SK-N-SH (cell line): ENCODE measurements at regions not wholly inside any gene's neighbourhood (a gene's known extent, or its start where the extent isn't known, plus 50 kb on each side); places are given as distances from the start of the nearest gene placed in this dataset.

Experiments
- CTCF ChIA-PET: fragments of 300-600, 350-600 bp; formaldehyde crosslinking; extraction: SDS; loops from one replicate; lab custom pipeline; 2021; lab: Yijun Ruan, JAX
- POLR2A ChIA-PET: fragments of 350-600 bp; sonication (Branson Sonifier 250); formaldehyde crosslinking; extraction: SDS; loops from one replicate; lab custom pipeline; 2020; ENCODE audit warnings: antibody characterized with exemption, inconsistent platforms; lab: Yijun Ruan, JAX
- DNase-seq: peaks from one replicate; pipeline ENCODE4 v3.0.0; 2012
- H2AFZ ChIP-seq: fragments of 200-600 bp; sonication (generic); 2 replicates; pipeline ENCODE4 v1.8.1; 2016; ENCODE audit warnings: antibody characterized with exemption, mild to moderate bottlenecking, low read depth
- H3F3A ChIP-seq: fragments of 200-600 bp; sonication (generic); replicated peaks from 2 replicates; pipeline ENCODE3; 2016; ENCODE audit warnings: antibody characterized with exemption, mild to moderate bottlenecking; ENCODE audit not compliant: insufficient read depth
- H3K27ac ChIP-seq, 2 experiments: fragments of 200-500 bp in 1 of 2; fragments of 200-600 bp in 1 of 2; sonication (Bioruptor generic) in 1 of 2; sonication (generic), shearing (Covaris generic) in 1 of 2; 2 replicates each; pipeline versions ENCODE4 v1.5.1 to v1.6.1; 2014 to 2016; ENCODE audit warnings: low read depth in 2 of 2, inconsistent platforms in 1 of 2, low read length in 1 of 2, mild to moderate bottlenecking in 1 of 2, mixed read lengths in 1 of 2
- H3K27me3 ChIP-seq: fragments of 200-600 bp; sonication (generic), shearing (Covaris generic); 2 replicates; pipeline ENCODE4 v1.6.1; 2016; ENCODE audit warnings: mixed run types; ENCODE audit not compliant: insufficient read depth
- H3K36me3 ChIP-seq, 2 experiments: fragments of 200-500 bp in 1 of 2; fragments of 200-600 bp in 1 of 2; sonication (Bioruptor generic) in 1 of 2; sonication (generic) in 1 of 2; replicated peaks in 1 of 2; 2 replicates each; pipeline versions ENCODE3 to v1.5.1; 2014 to 2016; ENCODE audit warnings: low read length in 1 of 2, mild to moderate bottlenecking in 1 of 2; ENCODE audit not compliant: insufficient read depth in 2 of 2, control insufficient read depth in 1 of 2
- H3K4me1 ChIP-seq, 2 experiments: fragments of 200-500 bp in 1 of 2; fragments of 200-600 bp in 1 of 2; sonication (Bioruptor generic) in 1 of 2; sonication (generic), shearing (Covaris generic) in 1 of 2; 2 replicates each; pipeline versions ENCODE4 v1.5.1 to v1.6.1; 2014 to 2016; ENCODE audit warnings: low read depth in 1 of 2, low read length in 1 of 2, mixed run types in 1 of 2; ENCODE audit not compliant: insufficient read depth in 2 of 2, control insufficient read depth in 1 of 2
- H3K4me2 ChIP-seq: fragments of 200-600 bp; sonication (generic), shearing (Covaris generic); 2 replicates; pipeline ENCODE4 v1.6.1; 2017; ENCODE audit warnings: mixed run types
- H3K4me3 ChIP-seq, 2 experiments: fragments of 200-500 bp in 1 of 2; fragments of 200-600 bp in 1 of 2; sonication (Bioruptor generic) in 1 of 2; sonication (generic), shearing (Covaris generic) in 1 of 2; 2 replicates each; pipeline versions ENCODE4 v1.5.1 to v1.8.1; 2014 to 2016; ENCODE audit warnings: low read depth in 2 of 2, inconsistent platforms in 1 of 2, low read length in 1 of 2, mild to moderate bottlenecking in 1 of 2, mixed read lengths in 1 of 2, moderate library complexity in 1 of 2
- H3K79me2 ChIP-seq: fragments of 200-600 bp; sonication (generic); 2 replicates; pipeline ENCODE4 v1.8.1; 2017; ENCODE audit warnings: mild to moderate bottlenecking; ENCODE audit not compliant: insufficient read depth
- H3K9ac ChIP-seq: fragments of 200-600 bp; sonication (generic); 2 replicates; pipeline ENCODE4 v1.6.1; 2017; ENCODE audit warnings: mixed run types
- H3K9me2 ChIP-seq: fragments of 200-600 bp; sonication (generic); 2 replicates; pipeline ENCODE4 v1.6.1; 2017; ENCODE audit warnings: mixed run types
- H3K9me3 ChIP-seq: fragments of 200-600 bp; sonication (generic); 2 replicates; pipeline ENCODE4 v1.6.1; 2017; ENCODE audit warnings: mixed run types, mild to moderate bottlenecking, moderate library complexity
- H4K20me1 ChIP-seq: fragments of 200-600 bp; sonication (generic); 2 replicates; pipeline ENCODE4 v1.6.1; 2017; ENCODE audit warnings: mild to moderate bottlenecking, mixed run types; ENCODE audit not compliant: insufficient read depth
- CHD2 ChIP-seq: fragments of 150-350 bp; IDR thresholded peaks from 2 replicates; pipeline ENCODE4 v1.6.1; 2018; ENCODE audit warnings: low read length; ENCODE audit not compliant: partially characterized antibody
- CTCF ChIP-seq: fragments of 200-600 bp; sonication (generic); IDR thresholded peaks from 2 replicates; pipeline ENCODE4 v1.6.1; 2017; ENCODE audit warnings: antibody characterized with exemption, mild to moderate bottlenecking, moderate library complexity
- EP300 ChIP-seq, 2 experiments: IDR thresholded peaks; 2 replicates each; pipeline versions ENCODE4 v1.4.0 to v1.6.1; 2012; ENCODE audit warnings: borderline replicate concordance in 1 of 2, low read depth in 1 of 2, low read length in 1 of 2
- FOXM1 ChIP-seq: IDR thresholded peaks from 2 replicates; pipeline ENCODE4 v1.4.0; 2012; ENCODE audit warnings: low read depth, mild to moderate bottlenecking
- MEF2A ChIP-seq: IDR thresholded peaks from 2 replicates; pipeline ENCODE4 v1.4.0; 2012; ENCODE audit warnings: low read depth, borderline replicate concordance
- MXI1 ChIP-seq: IDR thresholded peaks from 2 replicates; pipeline ENCODE4 v1.6.1; 2012; ENCODE audit warnings: mild to moderate bottlenecking, low read depth, low read length, improper control_type of control experiment
- NRF1 ChIP-seq: IDR thresholded peaks from 2 replicates; pipeline ENCODE4 v1.6.1; 2012; ENCODE audit warnings: low read depth, mild to moderate bottlenecking, low read length
- PBX3 ChIP-seq: IDR thresholded peaks from 2 replicates; pipeline ENCODE4; 2012
- RCOR1 ChIP-seq: fragments of 150-350 bp; IDR thresholded peaks from 2 replicates; pipeline ENCODE4 v1.6.1; 2017; ENCODE audit warnings: antibody characterized with exemption, low read length
- TAF1 ChIP-seq: IDR thresholded peaks from 2 replicates; pipeline ENCODE4 v1.6.1; 2012; ENCODE audit warnings: low read depth, mild to moderate bottlenecking, low read length, moderate library complexity, borderline replicate concordance
- TCF12 ChIP-seq: IDR thresholded peaks from 2 replicates; pipeline ENCODE4 v1.4.0; 2012
- USF2 ChIP-seq: fragments of 150-350 bp; IDR thresholded peaks from 2 replicates; pipeline ENCODE4 v1.6.1; 2017; ENCODE audit warnings: antibody characterized with exemption, low read length, low read depth, borderline replicate concordance
- WGBS: methylation state at CpG from one replicate; pipeline ENCODE4 v1.1.6; 2017; ENCODE audit warnings: low lambda C conversion rate; 5-methylcytosine and 5-hydroxymethylcytosine counted together

GRCh38 chr12:72203764-72204335 lies 68.3 kb upstream of the TRHDE start:
- no peak overlapping the region for H3K27ac ChIP-seq
- no peak overlapping the region for H3K4me3 ChIP-seq
- POLR2A ChIA-PET, result no interaction called here
- H3F3A ChIP-seq, result no peaks in the 10 kb centered on the region
- H3K79me2 ChIP-seq, result no peaks in the 10 kb centered on the region
- no peaks in the 10 kb centered on the region for H4K20me1 ChIP-seq
- H3K9me3 ChIP-seq, result no peaks in the 10 kb centered on the region
- peaks cover 0 to 1% of the 10 kb centered on the region in 2 experiments; a peak in 1 of 4 replicates for H3K4me1 ChIP-seq
- DNase-seq, result no peak
- no peaks in the 10 kb centered on the region for H3K27me3 ChIP-seq
- no peaks in the 10 kb centered on the region for H3K9me2 ChIP-seq
- CTCF ChIA-PET, result no interaction called here
- TF ChIP-seq PBX3, result no peak
- no peak for TF ChIP-seq FOXM1
- TF ChIP-seq MXI1, result no peak
- TF ChIP-seq RCOR1, result no peak
- TF ChIP-seq USF2, result no peak
- no peak for TF ChIP-seq NRF1
- no peak for TF ChIP-seq CTCF
- no peak for TF ChIP-seq TAF1
- no peak for TF ChIP-seq EP300 (IDR thresholded peaks at IDR 0.05; ENCODE audit: borderline replicate concordance in 1 of 2, low read depth in 1 of 2, low read length in 1 of 2)
- TF ChIP-seq, all 33 proteins: peak for 0
- Histone ChIP-seq H3K4me2 (no peak overlapping the region), H2AFZ (no peak overlapping the region), H3K9ac (no peak overlapping the region), H3K36me3 (no peaks in the 10 kb centered on the region)
- WGBS, result 36% methylated on average over 5 of the region's 5 CpGs

- Histone ChIP-seq H3F3A (no peaks in the 10 kb centered on the region), H3K9me2 (no peaks in the 10 kb centered on the region), H3K9ac (no peak overlapping the region), H3K27me3 (no peaks in the 10 kb centered on the region), H3K4me3 (no peak overlapping the region), H2AFZ (no peak overlapping the region), H3K27ac (no peak overlapping the region), H3K4me2 (no peak overlapping the region), H3K36me3 (no peaks in the 10 kb centered on the region), H3K4me1 (peaks cover 0 to 5% of the 10 kb centered on the region in 2 experiments; a peak in 1 of 4 replicates), H3K9me3 (no peaks in the 10 kb centered on the region), H3K79me2 (no peaks in the 10 kb centered on the region), H4K20me1 (no peaks in the 10 kb centered on the region)
- ChIA-PET POLR2A (no interaction called here), CTCF (interaction anchor here (0.6 kb wide), 1 partner anchor 139 kb away, joined by 3 read pairs; no protein-coding TSS in a partner anchor)
- TF ChIP-seq TCF12, result no peak
- no peak for TF ChIP-seq MEF2A
- no peak for TF ChIP-seq CHD2
- no peak for TF ChIP-seq CTCF
- no peak for TF ChIP-seq NRF1
- no peak for TF ChIP-seq RCOR1
- no peak for TF ChIP-seq FOXM1
- no peak for DNase-seq
Measured at GRCh38 chr12:72207079-72207478, 65.1 kb upstream of the TRHDE start.
